ENCODE measurements at regions not wholly inside any gene's neighbourhood (a gene's known extent, or its start where the extent isn't known, plus 50 kb on each side); places are given as distances from the start of the nearest gene placed in this dataset.

DNA sequence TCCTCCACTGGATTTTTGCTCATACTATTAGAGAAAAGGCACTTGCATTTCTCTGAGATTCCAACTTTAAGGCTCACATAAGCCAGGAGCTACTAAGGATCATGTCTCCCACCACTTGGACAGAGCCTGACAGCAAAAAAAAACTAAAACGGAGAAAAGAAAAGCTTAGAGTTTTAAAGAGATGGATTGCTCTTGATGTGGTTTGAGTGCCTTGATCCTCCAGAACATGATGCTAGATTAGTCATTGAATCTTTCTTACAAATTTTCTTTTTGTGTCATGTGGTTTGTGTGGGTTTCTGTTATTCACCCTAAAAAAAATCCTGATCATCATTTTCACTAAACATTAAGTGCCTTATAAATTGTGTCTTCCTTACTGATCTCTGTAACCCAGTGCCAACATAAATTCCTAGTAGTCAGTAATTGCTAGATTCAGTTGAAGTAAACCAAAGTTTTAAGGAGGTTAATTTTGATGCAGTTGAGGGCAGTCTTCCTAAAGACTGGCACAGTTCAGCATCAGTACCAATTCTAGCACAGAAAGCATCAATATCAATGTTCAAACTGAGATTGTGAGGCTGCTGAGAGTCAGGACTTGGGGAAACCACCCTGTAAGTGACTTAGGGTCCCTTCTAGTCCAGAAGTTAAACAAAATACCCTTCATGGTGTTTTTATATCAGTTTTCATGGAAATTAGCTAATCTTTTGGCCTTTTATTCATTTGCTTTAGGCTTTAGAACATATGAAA is 206.3 kb downstream of the RAD51AP2 start:
- Histone ChIP-seq H3K27ac (ENCODE audit: low read length) (no peak overlapping the region), H3K4me3 (ENCODE audit: low read length) (no peak overlapping the region), H3K9me2 (replicated peaks; ENCODE audit: insufficient read depth, low read length) (no peaks in the 10 kb centered on the region), H3K27me3 (ENCODE audit: low read length) (no peaks in the 10 kb centered on the region), H2AFZ (ENCODE audit: low read length) (no peak overlapping the region), H3K9ac (ENCODE audit: low read length) (no peak overlapping the region), H3K36me3 (ENCODE audit: insufficient read depth, low read length) (no peaks in the 10 kb centered on the region), H3K9me3 (ENCODE audit: low read length) (no peaks in the 10 kb centered on the region), H3K4me2 (ENCODE audit: low read depth, low read length, poor library complexity, severe bottlenecking) (no peak overlapping the region), H3K79me2 (ENCODE audit: low read length) (no peaks in the 10 kb centered on the region), H3K4me1 (ENCODE audit: low read length) (no peaks in the 10 kb centered on the region), H4K20me1 (ENCODE audit: insufficient read depth, low read depth, low read length) (no peaks in the 10 kb centered on the region)
- no peak for DNase-seq

DNA sequence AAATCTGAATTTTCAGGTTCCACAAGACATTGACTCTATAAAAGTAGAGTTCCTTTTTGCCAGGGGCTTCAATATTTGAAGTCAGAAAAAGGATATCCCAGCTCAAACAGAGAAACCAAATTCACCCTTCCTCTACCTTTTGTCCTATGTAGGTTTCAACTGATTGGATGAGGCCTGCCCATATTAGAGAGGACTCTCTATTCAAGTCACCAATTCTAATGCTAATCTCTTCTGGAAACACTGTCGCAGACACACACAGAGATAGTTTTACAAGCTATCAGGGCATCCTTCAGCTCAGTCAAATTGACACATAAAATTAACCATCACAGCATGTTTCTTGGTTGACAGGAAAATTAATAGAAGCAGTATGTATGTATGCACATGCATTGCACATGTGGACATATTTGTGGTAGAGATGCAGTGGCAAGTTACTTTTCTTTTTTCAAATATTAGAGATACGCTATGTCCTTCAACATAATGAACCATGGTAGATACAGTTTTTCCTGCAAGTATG is 207.1 kb downstream of the RAD51AP2 start:
- H2AFZ ChIP-seq (ENCODE audit: low read length) = no peak overlapping the region
- H3K27ac ChIP-seq (ENCODE audit: low read length) = no peak overlapping the region
- H3K4me1 ChIP-seq (ENCODE audit: low read length) = no peaks in the 10 kb centered on the region
- DNase-seq = no peak
- H3K9me2 ChIP-seq (replicated peaks; ENCODE audit: insufficient read depth, low read length) = no peaks in the 10 kb centered on the region
- H3K36me3 ChIP-seq (ENCODE audit: insufficient read depth, low read length) = no peaks in the 10 kb centered on the region
- H3K4me2 ChIP-seq (ENCODE audit: low read depth, low read length, poor library complexity, severe bottlenecking) = no peak overlapping the region
- H3K9me3 ChIP-seq (ENCODE audit: low read length) = no peaks in the 10 kb centered on the region
- H3K4me3 ChIP-seq (ENCODE audit: low read length) = no peak overlapping the region
- H4K20me1 ChIP-seq (ENCODE audit: insufficient read depth, low read depth, low read length) = no peaks in the 10 kb centered on the region
- no peak overlapping the region for H3K9ac ChIP-seq (ENCODE audit: low read length)
- no peaks in the 10 kb centered on the region for H3K79me2 ChIP-seq (ENCODE audit: low read length)
- H3K27me3 ChIP-seq (ENCODE audit: low read length) = no peaks in the 10 kb centered on the region

DNA sequence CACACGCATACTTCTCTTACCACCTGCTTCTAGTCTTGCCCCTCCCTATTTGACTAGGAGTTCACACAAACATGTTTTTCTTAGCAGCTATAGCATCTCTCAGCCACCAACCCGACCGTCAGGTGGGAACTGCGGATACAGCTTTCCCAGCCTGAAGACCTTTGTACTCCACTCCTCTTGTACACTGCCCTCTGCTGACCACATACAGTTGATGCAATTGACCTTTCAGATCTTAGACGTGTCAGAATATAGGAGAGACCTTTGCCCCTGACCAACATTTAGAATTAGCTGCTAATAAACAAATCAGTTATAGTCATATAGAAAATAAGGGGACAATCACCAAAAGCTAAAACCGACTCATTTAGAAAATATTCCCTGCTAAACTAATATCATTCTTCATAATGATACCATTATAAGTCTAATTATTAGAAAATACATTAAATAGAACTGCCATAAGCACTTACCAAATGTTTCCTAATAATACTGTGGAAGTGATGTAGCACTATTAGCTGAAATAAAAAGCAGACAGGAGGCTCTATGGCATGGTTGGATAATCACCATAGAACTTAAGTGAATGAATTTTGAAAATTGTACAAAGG is 208.4 kb downstream of the RAD51AP2 start:
- no peak overlapping the region for H3K4me2 ChIP-seq (ENCODE audit: low read depth, low read length, poor library complexity, severe bottlenecking)
- peak; percentile 85 for DNase-seq
- no peaks in the 10 kb centered on the region for H3K36me3 ChIP-seq (ENCODE audit: insufficient read depth, low read length)
- no peak overlapping the region for H3K27ac ChIP-seq (ENCODE audit: low read length)
- H2AFZ ChIP-seq (ENCODE audit: low read length) = no peak overlapping the region
- no peaks in the 10 kb centered on the region for H3K27me3 ChIP-seq (ENCODE audit: low read length)
- no peak overlapping the region for H3K9ac ChIP-seq (ENCODE audit: low read length)
- no peaks in the 10 kb centered on the region for H3K4me1 ChIP-seq (ENCODE audit: low read length)
- H3K9me3 ChIP-seq (ENCODE audit: low read length) = no peaks in the 10 kb centered on the region
- no peaks in the 10 kb centered on the region for H3K9me2 ChIP-seq (replicated peaks; ENCODE audit: insufficient read depth, low read length)
- H3K79me2 ChIP-seq (ENCODE audit: low read length) = no peaks in the 10 kb centered on the region
- no peaks in the 10 kb centered on the region for H4K20me1 ChIP-seq (ENCODE audit: insufficient read depth, low read depth, low read length)
- H3K4me3 ChIP-seq (ENCODE audit: low read length) = no peak overlapping the region

DNA sequence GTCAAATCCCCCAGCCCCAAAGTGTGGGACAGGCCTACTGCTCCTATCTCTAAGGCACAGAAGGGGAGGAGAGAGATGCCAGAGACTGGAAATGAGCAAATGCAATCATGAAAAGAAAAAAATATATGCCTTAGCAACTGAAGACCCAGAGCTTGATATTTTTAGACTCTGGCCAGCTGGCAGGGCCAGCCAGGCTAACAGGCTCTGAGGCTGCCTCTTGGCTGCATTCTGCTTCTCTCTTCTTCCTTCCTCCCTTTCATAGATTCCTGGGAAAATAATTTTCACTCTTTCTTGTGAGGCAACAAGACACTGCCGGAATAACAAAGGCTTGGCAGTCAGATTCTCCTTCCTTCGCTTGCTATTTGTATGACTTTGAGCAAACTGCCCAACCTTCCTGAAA is 209.1 kb downstream of the RAD51AP2 start:
- H3K79me2 ChIP-seq (ENCODE audit: low read length) = no peaks in the 10 kb centered on the region
- no peak for DNase-seq
- H3K9me2 ChIP-seq (replicated peaks; ENCODE audit: insufficient read depth, low read length) = no peaks in the 10 kb centered on the region
- no peaks in the 10 kb centered on the region for H3K9me3 ChIP-seq (ENCODE audit: low read length)
- H3K4me1 ChIP-seq (ENCODE audit: low read length) = no peaks in the 10 kb centered on the region
- H3K4me3 ChIP-seq (ENCODE audit: low read length) = no peak overlapping the region
- H3K27me3 ChIP-seq (ENCODE audit: low read length) = no peaks in the 10 kb centered on the region
- no peak overlapping the region for H3K27ac ChIP-seq (ENCODE audit: low read length)
- H3K4me2 ChIP-seq (ENCODE audit: low read depth, low read length, poor library complexity, severe bottlenecking) = no peak overlapping the region
- no peak overlapping the region for H3K9ac ChIP-seq (ENCODE audit: low read length)
- H3K36me3 ChIP-seq (ENCODE audit: insufficient read depth, low read length) = no peaks in the 10 kb centered on the region
- no peak overlapping the region for H2AFZ ChIP-seq (ENCODE audit: low read length)
- H4K20me1 ChIP-seq (ENCODE audit: insufficient read depth, low read depth, low read length) = no peaks in the 10 kb centered on the region

DNA sequence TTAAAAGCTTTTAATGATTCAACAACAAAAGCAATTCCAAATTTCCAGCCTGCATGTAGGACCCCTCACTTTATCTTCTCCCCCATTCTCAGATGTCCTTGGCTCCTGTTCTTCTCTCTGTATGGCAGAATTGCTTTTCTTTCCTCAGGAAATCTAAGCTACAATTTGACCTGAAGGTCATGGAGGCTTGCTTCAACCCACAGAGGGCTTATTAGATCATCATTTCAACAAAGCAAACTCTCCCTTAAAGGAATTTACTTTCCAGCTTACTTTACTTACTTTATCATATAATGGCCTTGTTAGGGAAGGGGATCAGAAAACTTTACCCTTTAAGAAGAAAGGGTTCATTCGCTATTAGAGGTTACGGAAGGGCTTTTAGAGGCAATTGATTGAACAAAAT is 211.5 kb downstream of the RAD51AP2 start:
- H3K9ac ChIP-seq (ENCODE audit: low read length) = no peak overlapping the region
- H3K9me3 ChIP-seq (ENCODE audit: low read length) = no peaks in the 10 kb centered on the region

DNA sequence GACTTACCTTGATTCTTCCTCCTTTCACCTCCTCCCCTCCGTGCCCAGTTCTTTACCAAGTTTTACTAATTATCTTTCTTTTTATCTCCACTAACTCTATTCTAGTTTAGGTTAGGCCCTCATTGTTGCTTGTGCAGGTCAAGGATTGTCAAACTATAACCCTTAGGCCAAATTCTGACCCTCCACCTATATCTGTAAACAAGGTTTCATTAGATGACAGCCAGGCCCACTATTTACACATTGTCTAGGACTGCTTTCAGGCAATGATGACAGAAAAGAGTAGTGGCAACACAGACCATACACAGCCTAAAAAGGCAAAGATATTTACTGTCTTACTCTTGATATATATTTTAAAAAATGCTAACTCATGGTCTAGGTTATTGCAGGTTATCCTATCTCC is 212.0 kb downstream of the RAD51AP2 start:
- H3K36me3 ChIP-seq (ENCODE audit: insufficient read depth, low read length) = no peaks in the 10 kb centered on the region
- DNase-seq = no peak

More for the DNA sequence above, 211.5 kb downstream of the RAD51AP2 start:
- no peak overlapping the region for H3K4me2 ChIP-seq (ENCODE audit: low read depth, low read length, poor library complexity, severe bottlenecking)
- no peaks in the 10 kb centered on the region for H3K36me3 ChIP-seq (ENCODE audit: insufficient read depth, low read length)
- no peaks in the 10 kb centered on the region for H3K79me2 ChIP-seq (ENCODE audit: low read length)
- H2AFZ ChIP-seq (ENCODE audit: low read length) = no peak overlapping the region
- H3K27ac ChIP-seq (ENCODE audit: low read length) = no peak overlapping the region
- H3K4me1 ChIP-seq (ENCODE audit: low read length) = no peaks in the 10 kb centered on the region
- no peak overlapping the region for H3K4me3 ChIP-seq (ENCODE audit: low read length)
- H4K20me1 ChIP-seq (ENCODE audit: insufficient read depth, low read depth, low read length) = no peaks in the 10 kb centered on the region
- H3K9me2 ChIP-seq (replicated peaks; ENCODE audit: insufficient read depth, low read length) = no peaks in the 10 kb centered on the region
- H3K27me3 ChIP-seq (ENCODE audit: low read length) = no peaks in the 10 kb centered on the region
- no peak for DNase-seq

DNA sequence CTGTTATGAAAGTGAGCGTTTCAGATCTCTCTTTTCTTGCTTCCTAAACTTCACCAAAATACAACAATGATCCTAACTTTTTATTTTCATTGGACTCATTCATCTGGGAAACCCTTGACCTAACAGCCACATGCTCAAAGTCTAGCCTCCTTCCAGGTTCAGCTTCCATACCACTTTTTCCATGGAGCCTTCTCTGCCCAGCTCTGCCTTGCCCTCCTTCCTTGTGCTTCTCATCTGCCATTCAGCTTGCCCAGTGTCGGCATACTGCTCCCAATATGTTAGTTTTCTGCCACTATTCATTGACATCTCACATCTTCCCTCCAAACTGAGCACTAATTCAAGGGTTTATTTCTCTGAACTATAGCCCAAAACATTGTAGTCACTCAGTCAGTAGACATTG is 214.7 kb downstream of the RAD51AP2 start:
- H3K79me2 ChIP-seq (ENCODE audit: low read length) = no peaks in the 10 kb centered on the region
- H3K4me3 ChIP-seq (ENCODE audit: low read length) = no peak overlapping the region
- no peaks in the 10 kb centered on the region for H4K20me1 ChIP-seq (ENCODE audit: insufficient read depth, low read depth, low read length)
- no peak overlapping the region for H3K4me2 ChIP-seq (ENCODE audit: low read depth, low read length, poor library complexity, severe bottlenecking)
- no peaks in the 10 kb centered on the region for H3K36me3 ChIP-seq (ENCODE audit: insufficient read depth, low read length)
- no peak overlapping the region for H3K27ac ChIP-seq (ENCODE audit: low read length)
- no peaks in the 10 kb centered on the region for H3K4me1 ChIP-seq (ENCODE audit: low read length)
- DNase-seq = no peak
- no peak overlapping the region for H2AFZ ChIP-seq (ENCODE audit: low read length)
- no peak overlapping the region for H3K9ac ChIP-seq (ENCODE audit: low read length)
- H3K27me3 ChIP-seq (ENCODE audit: low read length) = no peaks in the 10 kb centered on the region
- H3K9me3 ChIP-seq (ENCODE audit: low read length) = no peaks in the 10 kb centered on the region
- H3K9me2 ChIP-seq (replicated peaks; ENCODE audit: insufficient read depth, low read length) = no peaks in the 10 kb centered on the region

More for the DNA sequence above, 212.0 kb downstream of the RAD51AP2 start:
- no peak overlapping the region for H3K9ac ChIP-seq (ENCODE audit: low read length)
- H3K4me1 ChIP-seq (ENCODE audit: low read length) = no peaks in the 10 kb centered on the region
- no peaks in the 10 kb centered on the region for H3K79me2 ChIP-seq (ENCODE audit: low read length)
- H3K9me2 ChIP-seq (replicated peaks; ENCODE audit: insufficient read depth, low read length) = no peaks in the 10 kb centered on the region
- no peak overlapping the region for H3K4me2 ChIP-seq (ENCODE audit: low read depth, low read length, poor library complexity, severe bottlenecking)
- no peaks in the 10 kb centered on the region for H3K9me3 ChIP-seq (ENCODE audit: low read length)
- no peak overlapping the region for H2AFZ ChIP-seq (ENCODE audit: low read length)
- no peak overlapping the region for H3K27ac ChIP-seq (ENCODE audit: low read length)
- H4K20me1 ChIP-seq (ENCODE audit: insufficient read depth, low read depth, low read length) = no peaks in the 10 kb centered on the region
- no peaks in the 10 kb centered on the region for H3K27me3 ChIP-seq (ENCODE audit: low read length)
- no peak overlapping the region for H3K4me3 ChIP-seq (ENCODE audit: low read length)

DNA sequence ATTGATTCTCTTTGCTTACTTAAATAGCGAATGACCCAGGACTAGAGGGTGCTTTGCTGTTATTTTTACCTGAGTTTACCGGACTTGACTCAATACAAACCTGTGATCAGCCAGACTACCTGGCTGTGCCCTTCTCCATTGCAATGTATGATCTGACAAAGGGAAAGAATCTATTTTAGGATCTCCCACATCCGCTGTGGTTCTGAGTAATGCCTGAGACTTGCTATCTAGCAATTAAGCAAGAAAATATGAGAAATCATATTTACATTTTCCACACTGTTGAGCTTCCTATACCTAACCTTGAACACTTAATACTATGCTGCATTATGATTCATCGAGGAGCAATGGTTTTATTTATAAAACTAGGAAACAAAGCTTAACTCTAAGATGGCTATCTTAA is 215.2 kb downstream of the RAD51AP2 start:
- Histone ChIP-seq H3K4me1 (ENCODE audit: low read length) (no peaks in the 10 kb centered on the region), H3K79me2 (ENCODE audit: low read length) (no peaks in the 10 kb centered on the region), H2AFZ (ENCODE audit: low read length) (no peak overlapping the region), H3K36me3 (ENCODE audit: insufficient read depth, low read length) (no peaks in the 10 kb centered on the region), H3K9ac (ENCODE audit: low read length) (no peak overlapping the region), H3K4me3 (ENCODE audit: low read length) (no peak overlapping the region), H3K4me2 (ENCODE audit: low read depth, low read length, poor library complexity, severe bottlenecking) (no peak overlapping the region), H3K9me2 (replicated peaks; ENCODE audit: insufficient read depth, low read length) (no peaks in the 10 kb centered on the region), H4K20me1 (ENCODE audit: insufficient read depth, low read depth, low read length) (no peaks in the 10 kb centered on the region), H3K9me3 (ENCODE audit: low read length) (no peaks in the 10 kb centered on the region), H3K27me3 (ENCODE audit: low read length) (no peaks in the 10 kb centered on the region), H3K27ac (ENCODE audit: low read length) (no peak overlapping the region)
- no peak for DNase-seq
